IMR-90 (cell line): ENCODE measurements at regions not wholly inside any gene's neighbourhood (a gene's known extent, or its start where the extent isn't known, plus 50 kb on each side); places are given as distances from the start of the nearest gene placed in this dataset.

Experiments used
- ATAC-seq: fragments of 200-7000 bp; cut with Tn5 transposase; 2 replicates; pipeline ENCODE4 v1.9.1; 2020; ENCODE audit warnings: low read depth, mild to moderate bottlenecking, moderate library complexity
- BruUV-seq: library from RNA; stranded (reverse); fragments of 400-500 nt; replicated peaks from 2 replicates; lab custom pipeline; 2021; lab: Mats Ljungman, UMichigan
- CTCF ChIA-PET: fragments of 300-600 bp; formaldehyde crosslinking; extraction: SDS; loops from one replicate; lab custom pipeline; 2021; ENCODE audit warnings: antibody characterized with exemption; lab: Yijun Ruan, JAX
- POLR2A ChIA-PET: fragments of 300-600 bp; sonication (Branson Sonifier 250); formaldehyde crosslinking; loops from one replicate; lab custom pipeline; 2022; ENCODE audit warnings: antibody characterized with exemption; ENCODE audit not compliant: unreplicated experiment; lab: Charles Lee
- DNase-seq: peaks from one replicate; pipeline ENCODE4 v3.0.0; 2013
- H2AFZ ChIP-seq: replicated peaks from 2 replicates; pipeline ENCODE3; 2013; ENCODE audit warnings: low read length, mild to moderate bottlenecking; ENCODE audit not compliant: poor library complexity
- H2AK5ac ChIP-seq: 2 replicates; pipeline ENCODE4 v1.6.1; 2013; ENCODE audit warnings: low read depth, low read length, inconsistent platforms
- H2AK9ac ChIP-seq: replicated peaks from 2 replicates; pipeline ENCODE3; 2013; ENCODE audit warnings: mild to moderate bottlenecking, low read depth, low read length, moderate library complexity; ENCODE audit not compliant: poor library complexity
- H2BK120ac ChIP-seq: 2 replicates; pipeline ENCODE4 v1.6.1; 2013; ENCODE audit warnings: low read depth, low read length, inconsistent platforms
- H2BK15ac ChIP-seq: 3 replicates; pipeline ENCODE4 v1.6.1; 2013; ENCODE audit warnings: low read depth, low read length, inconsistent platforms
- H2BK20ac ChIP-seq: 2 replicates; pipeline ENCODE4 v1.6.1; 2013; ENCODE audit warnings: low read depth, mild to moderate bottlenecking, inconsistent platforms, low read length, moderate library complexity
- H2BK5ac ChIP-seq: 2 replicates; pipeline ENCODE4 v1.6.1; 2013; ENCODE audit warnings: mild to moderate bottlenecking, low read depth, low read length, inconsistent platforms; ENCODE audit not compliant: poor library complexity, severe bottlenecking
- H3K14ac ChIP-seq: replicated peaks from 2 replicates; pipeline ENCODE4 v1.6.1; 2013; ENCODE audit warnings: low read depth, low read length, inconsistent platforms
- H3K18ac ChIP-seq: 2 replicates; pipeline ENCODE4 v1.6.1; 2013; ENCODE audit warnings: low read depth, low read length, control low read depth
- H3K23ac ChIP-seq: 2 replicates; pipeline ENCODE4 v1.6.1; 2013; ENCODE audit warnings: low read depth, low read length, inconsistent platforms
- H3K27ac ChIP-seq: 2 replicates; pipeline ENCODE4 v1.5.1; 2013; ENCODE audit warnings: mild to moderate bottlenecking, control low read depth, low read length; ENCODE audit not compliant: insufficient read depth
- H3K27me3 ChIP-seq: 2 replicates; pipeline ENCODE4 v1.6.1; 2013; ENCODE audit warnings: low read length; ENCODE audit not compliant: control insufficient read depth, insufficient read depth
- H3K36me3 ChIP-seq: 2 replicates; pipeline ENCODE4 v1.6.1; 2013; ENCODE audit warnings: low read length, mixed read lengths; ENCODE audit not compliant: control insufficient read depth, insufficient read depth
- H3K4ac ChIP-seq: 2 replicates; pipeline ENCODE4 v1.6.1; 2013; ENCODE audit warnings: low read depth, low read length, inconsistent platforms
- H3K4me1 ChIP-seq: 2 replicates; pipeline ENCODE4 v1.6.1; 2013; ENCODE audit warnings: low read length, mixed read lengths; ENCODE audit not compliant: control insufficient read depth, insufficient read depth
- H3K4me2 ChIP-seq: 2 replicates; pipeline ENCODE4 v1.6.1; 2013; ENCODE audit warnings: low read depth, mild to moderate bottlenecking, control low read depth, low read length, moderate library complexity
- H3K4me3 ChIP-seq: 2 replicates; pipeline ENCODE4 v1.5.1; 2013; ENCODE audit warnings: low read depth, mild to moderate bottlenecking, control low read depth, low read length, moderate library complexity; ENCODE audit not compliant: insufficient read depth
- H3K56ac ChIP-seq: 2 replicates; pipeline ENCODE4 v1.6.1; 2013; ENCODE audit warnings: low read length, inconsistent platforms; ENCODE audit not compliant: insufficient read depth; ENCODE audit errors: extremely low read depth
- H3K79me1 ChIP-seq, 2 experiments: 2 replicates each; pipeline ENCODE4 v1.6.1; 2013; ENCODE audit warnings: low read length in 2 of 2, inconsistent platforms in 1 of 2, low read depth in 1 of 2
- H3K9ac ChIP-seq: 2 replicates; pipeline ENCODE4 v1.6.1; 2013; ENCODE audit warnings: low read depth, low read length, control low read depth
- H3K9me1 ChIP-seq: 2 replicates; pipeline ENCODE4 v1.6.1; 2013; ENCODE audit warnings: low read length, inconsistent platforms; ENCODE audit not compliant: insufficient read depth
- H3K9me3 ChIP-seq: 2 replicates; pipeline ENCODE4 v1.6.1; 2013; ENCODE audit warnings: low read length; ENCODE audit not compliant: control insufficient read depth, insufficient read depth
- H4K20me1 ChIP-seq: 2 replicates; pipeline ENCODE4 v1.6.1; 2013; ENCODE audit warnings: low read length, inconsistent platforms; ENCODE audit not compliant: insufficient read depth
- H4K5ac ChIP-seq: 2 replicates; pipeline ENCODE4 v1.6.1; 2013; ENCODE audit warnings: mild to moderate bottlenecking, low read depth, low read length, control low read depth
- H4K8ac ChIP-seq, 2 experiments: 2 replicates each; pipeline ENCODE4 v1.6.1; 2013; ENCODE audit warnings: low read depth in 2 of 2, low read length in 2 of 2, control low read depth in 1 of 2, inconsistent platforms in 1 of 2
- H4K91ac ChIP-seq: 2 replicates; pipeline ENCODE4 v1.6.1; 2013; ENCODE audit warnings: low read depth, low read length, inconsistent platforms; ENCODE audit not compliant: insufficient read depth
- BHLHE40 ChIP-seq: fragments of 150-350 bp; IDR thresholded peaks from 2 replicates; pipeline ENCODE4 v1.6.1; 2016; ENCODE audit warnings: mild to moderate bottlenecking, low read depth, low read length
- CEBPB ChIP-seq: IDR thresholded peaks from 2 replicates; pipeline ENCODE4 v1.6.1; 2012; ENCODE audit warnings: low read depth, low read length, improper control_type of control experiment
- RAD21 ChIP-seq: IDR thresholded peaks from 2 replicates; pipeline ENCODE4 v1.6.1; 2012; ENCODE audit warnings: low read length, improper control_type of control experiment
- RCOR1 ChIP-seq: IDR thresholded peaks from 2 replicates; pipeline ENCODE4 v1.6.1; 2012; ENCODE audit warnings: mild to moderate bottlenecking, low read length, improper control_type of control experiment; ENCODE audit not compliant: insufficient replicate concordance
- dilution Hi-C: fragments of 300-500 bp; cut with HindIII; formaldehyde crosslinking; loops from one replicate; pipeline ENCODE4 v1.14.3; 2018; ENCODE audit warnings: low sequenced_read_pairs; ENCODE audit not compliant: unreplicated experiment
- in situ Hi-C: fragments of 300-500 bp; cut with MboI; formaldehyde crosslinking; loops from 3 replicates; pipeline ENCODE4 v1.14.3; 2019; ENCODE audit warnings: low sequenced_read_pairs, inconsistent platforms, mixed read lengths
- intact Hi-C: fragments of 100-400 bp; cut with micrococcal nuclease; formaldehyde crosslinking; loops from 2 replicates; pipeline ENCODE4 v1.10.0; 2022
- TF ChIP-seq, protein P1 (sequence below): fragments of 150-350 bp; IDR thresholded peaks from 2 replicates; pipeline ENCODE4 v1.6.1; 2016; ENCODE audit warnings: low read depth, mild to moderate bottlenecking, low read length, moderate library complexity, borderline replicate concordance
- TF ChIP-seq, protein P2 (sequence below): conservative IDR thresholded peaks from 2 replicates; pipeline ENCODE4 v1.5.1; 2012; ENCODE audit warnings: mild to moderate bottlenecking, low read depth, low read length, improper control_type of control experiment

DNA sequence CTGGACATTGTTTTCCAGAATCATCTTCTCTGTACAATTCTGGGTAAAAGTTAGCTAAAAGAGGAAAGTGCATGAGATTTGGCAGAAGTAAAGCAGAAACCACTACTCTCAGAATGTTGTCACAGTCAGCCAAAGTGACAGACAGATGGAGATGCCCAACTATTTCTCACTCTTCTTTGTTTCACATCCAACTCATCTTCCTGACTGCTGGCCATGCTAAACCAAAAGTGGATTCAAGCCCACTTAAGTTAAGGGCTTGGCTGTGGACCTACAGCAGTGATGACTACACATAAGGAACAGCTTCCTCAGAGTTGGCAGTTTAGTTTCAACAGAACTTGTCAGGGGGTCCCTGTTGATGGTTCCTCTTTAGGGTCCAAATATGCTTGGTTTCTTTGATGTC lies 730.2 kb downstream of the LRRIQ3 start:
- Histone ChIP-seq H3K79me1 (no peaks in the 10 kb centered on the region), H2BK20ac (no peak overlapping the region), H2BK120ac (no peak overlapping the region), H3K4me1 (no peaks in the 10 kb centered on the region), H2BK5ac (no peak overlapping the region), H3K4me2 (no peak overlapping the region), H3K18ac (no peak overlapping the region), H2BK15ac (no peak overlapping the region), H4K5ac (no peak overlapping the region), H3K56ac (no peak overlapping the region), H3K4me3 (no peak overlapping the region), H3K14ac (no peak overlapping the region), H2AK9ac (no peak overlapping the region), H3K9me3 (peaks cover 4% of the 10 kb centered on the region; the same call in 1 of the 2 replicates), H4K8ac (no peak overlapping the region), H3K4ac (no peak overlapping the region), H3K23ac (no peak overlapping the region), H3K9me1 (no peaks in the 10 kb centered on the region), H3K36me3 (no peaks in the 10 kb centered on the region), H4K91ac (no peak overlapping the region), H4K20me1 (no peaks in the 10 kb centered on the region), H3K9ac (no peak overlapping the region), H3K27me3 (no peaks in the 10 kb centered on the region), H2AK5ac (no peak overlapping the region), H3K27ac (no peak overlapping the region), H2AFZ (no peak overlapping the region)
- dilution Hi-C loops, result no loop called here
- TF ChIP-seq BHLHE40, result no peak
- TF ChIP-seq, protein P1, sequence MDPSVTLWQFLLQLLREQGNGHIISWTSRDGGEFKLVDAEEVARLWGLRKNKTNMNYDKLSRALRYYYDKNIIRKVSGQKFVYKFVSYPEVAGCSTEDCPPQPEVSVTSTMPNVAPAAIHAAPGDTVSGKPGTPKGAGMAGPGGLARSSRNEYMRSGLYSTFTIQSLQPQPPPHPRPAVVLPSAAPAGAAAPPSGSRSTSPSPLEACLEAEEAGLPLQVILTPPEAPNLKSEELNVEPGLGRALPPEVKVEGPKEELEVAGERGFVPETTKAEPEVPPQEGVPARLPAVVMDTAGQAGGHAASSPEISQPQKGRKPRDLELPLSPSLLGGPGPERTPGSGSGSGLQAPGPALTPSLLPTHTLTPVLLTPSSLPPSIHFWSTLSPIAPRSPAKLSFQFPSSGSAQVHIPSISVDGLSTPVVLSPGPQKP, result no peak
- no peak for TF ChIP-seq CEBPB
- no peak for TF ChIP-seq RCOR1
- no peak for TF ChIP-seq RAD21
- TF ChIP-seq, protein P2, sequence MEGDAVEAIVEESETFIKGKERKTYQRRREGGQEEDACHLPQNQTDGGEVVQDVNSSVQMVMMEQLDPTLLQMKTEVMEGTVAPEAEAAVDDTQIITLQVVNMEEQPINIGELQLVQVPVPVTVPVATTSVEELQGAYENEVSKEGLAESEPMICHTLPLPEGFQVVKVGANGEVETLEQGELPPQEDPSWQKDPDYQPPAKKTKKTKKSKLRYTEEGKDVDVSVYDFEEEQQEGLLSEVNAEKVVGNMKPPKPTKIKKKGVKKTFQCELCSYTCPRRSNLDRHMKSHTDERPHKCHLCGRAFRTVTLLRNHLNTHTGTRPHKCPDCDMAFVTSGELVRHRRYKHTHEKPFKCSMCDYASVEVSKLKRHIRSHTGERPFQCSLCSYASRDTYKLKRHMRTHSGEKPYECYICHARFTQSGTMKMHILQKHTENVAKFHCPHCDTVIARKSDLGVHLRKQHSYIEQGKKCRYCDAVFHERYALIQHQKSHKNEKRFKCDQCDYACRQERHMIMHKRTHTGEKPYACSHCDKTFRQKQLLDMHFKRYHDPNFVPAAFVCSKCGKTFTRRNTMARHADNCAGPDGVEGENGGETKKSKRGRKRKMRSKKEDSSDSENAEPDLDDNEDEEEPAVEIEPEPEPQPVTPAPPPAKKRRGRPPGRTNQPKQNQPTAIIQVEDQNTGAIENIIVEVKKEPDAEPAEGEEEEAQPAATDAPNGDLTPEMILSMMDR, result no peak
- DNase-seq, result no peak
- intact Hi-C loops, result no loop called here
- ChIA-PET CTCF (no interaction called here), POLR2A (no interaction called here)
- BruUV-seq, result no TSS peak
- in situ Hi-C loops, result no loop called here
- ATAC-seq, result no peak
